ENCODE measurements at regions not wholly inside any gene's neighbourhood (a gene's known extent, or its start where the extent isn't known, plus 50 kb on each side); places are given as distances from the start of the nearest gene placed in this dataset.

DNA sequence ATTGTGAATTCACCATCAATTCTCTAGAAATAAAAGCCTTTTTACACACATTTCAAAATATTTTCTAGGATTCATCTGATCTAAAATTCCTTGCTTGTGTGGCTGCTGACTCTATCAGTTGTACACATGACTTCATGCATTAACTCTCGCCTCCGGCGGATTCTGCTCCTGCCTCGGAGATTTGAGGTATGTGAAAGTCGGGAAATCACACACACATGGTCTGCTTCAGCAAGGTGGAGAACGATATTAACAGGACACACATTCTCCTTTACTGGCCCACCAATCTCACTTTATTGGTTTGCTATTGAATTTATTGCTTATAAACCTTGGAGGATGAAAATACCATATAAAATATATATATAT lies 855.7 kb downstream of the SLITRK5 start:
- no peak for TF ChIP-seq POLR2A (IDR thresholded peaks at IDR 0.05)
- no peak for TF ChIP-seq CTCF (IDR thresholded peaks at IDR 0.05)
- no peak for TF ChIP-seq POLR2AphosphoS5 (IDR thresholded peaks at IDR 0.05)

All from prostate gland (tissue), 2 donors.